NOMO-1 (cell line): ENCODE measurements at regions not wholly inside any gene's neighbourhood (a gene's known extent, or its start where the extent isn't known, plus 50 kb on each side); places are given as distances from the start of the nearest gene placed in this dataset.

Experiments used
- DNase-seq, 2 experiments: peaks; one replicate each; lab custom pipeline; 2025; ENCODE audit not compliant: unreplicated experiment in 2 of 2; lab: John Stamatoyannopoulos, UW

DNA sequence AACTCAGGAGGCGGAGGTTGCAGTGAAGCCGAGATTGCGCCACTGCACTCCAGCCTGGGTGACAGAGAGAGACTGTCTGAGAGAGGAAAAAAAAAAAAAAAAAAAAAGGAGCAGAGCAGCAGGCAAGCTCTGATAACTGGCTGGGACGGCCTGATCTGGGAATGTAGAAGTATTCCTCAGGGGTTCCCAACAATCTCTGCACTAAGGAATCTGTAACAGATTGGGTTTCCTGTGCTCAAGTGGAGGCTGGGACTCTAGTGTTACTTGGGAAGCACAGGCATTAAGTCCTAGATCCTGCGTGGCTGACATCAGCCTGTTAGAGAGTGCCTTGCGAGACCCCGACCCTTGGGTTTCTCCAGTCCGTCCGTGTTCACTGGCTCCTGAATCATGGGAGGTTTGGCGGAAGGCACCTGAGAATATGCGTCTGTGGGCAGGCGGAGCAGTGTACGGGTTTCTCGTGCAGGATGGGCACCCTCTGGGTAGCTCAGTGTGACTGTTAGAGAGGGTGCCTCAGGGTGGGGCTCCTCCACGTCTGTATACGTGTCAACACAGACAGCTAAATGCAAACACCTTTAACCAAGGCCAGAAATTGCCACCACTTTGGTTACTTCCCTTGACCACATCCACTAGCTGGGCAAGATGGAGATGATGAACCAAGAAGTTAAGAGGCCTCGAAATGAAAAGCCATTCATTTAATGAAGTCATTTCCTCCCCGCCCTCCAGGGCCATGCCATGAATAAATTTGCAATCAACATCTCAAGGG, 174.9 kb upstream of the RPL38 start:
- DNase-seq: no peak

- DNase-seq: no peak
These were observed 172.0 kb upstream of the RPL38 start for GRCh38 chr17:74031316-74032090.

DNA sequence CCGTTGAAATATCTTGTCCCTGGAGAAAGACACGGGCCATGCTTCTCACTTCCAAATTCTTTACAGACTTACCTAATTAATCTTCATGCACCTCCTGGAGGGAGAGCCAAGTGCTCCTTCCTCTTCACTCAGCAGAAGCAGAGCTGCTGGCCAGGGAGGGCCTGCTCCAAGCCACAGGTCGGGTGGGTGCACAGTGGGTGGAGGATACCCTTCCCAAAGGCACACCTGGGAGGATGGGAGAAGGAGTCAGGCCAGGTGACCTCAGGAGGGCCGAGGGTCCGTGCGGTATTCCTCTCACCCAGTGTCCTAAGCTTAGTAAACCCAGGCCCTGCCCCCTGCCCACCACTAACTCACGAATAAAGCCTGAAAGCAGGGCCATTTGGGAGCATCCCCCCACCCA, 171.3 kb upstream of the RPL38 start:
- DNase-seq: no peak

DNA sequence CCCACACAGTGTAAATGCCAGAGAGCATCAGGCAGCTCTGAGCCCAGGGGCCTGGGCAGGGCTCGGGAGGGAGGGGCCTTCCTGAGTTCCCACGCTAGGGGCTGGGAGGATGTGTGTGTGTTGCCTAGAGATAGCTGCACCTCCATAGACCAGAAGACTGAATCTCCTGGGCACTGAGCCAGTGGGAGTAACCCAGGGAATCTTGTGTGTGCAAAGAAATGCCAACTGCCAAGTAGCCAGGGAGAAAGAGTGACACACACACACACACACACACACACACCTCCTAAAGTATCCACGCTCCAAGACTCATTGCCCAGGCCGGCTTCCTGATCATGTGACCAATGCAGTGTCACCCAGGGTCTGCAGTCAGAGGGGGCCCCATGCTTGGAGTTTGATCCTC, 166.2 kb upstream of the RPL38 start:
- no peak for DNase-seq

DNA sequence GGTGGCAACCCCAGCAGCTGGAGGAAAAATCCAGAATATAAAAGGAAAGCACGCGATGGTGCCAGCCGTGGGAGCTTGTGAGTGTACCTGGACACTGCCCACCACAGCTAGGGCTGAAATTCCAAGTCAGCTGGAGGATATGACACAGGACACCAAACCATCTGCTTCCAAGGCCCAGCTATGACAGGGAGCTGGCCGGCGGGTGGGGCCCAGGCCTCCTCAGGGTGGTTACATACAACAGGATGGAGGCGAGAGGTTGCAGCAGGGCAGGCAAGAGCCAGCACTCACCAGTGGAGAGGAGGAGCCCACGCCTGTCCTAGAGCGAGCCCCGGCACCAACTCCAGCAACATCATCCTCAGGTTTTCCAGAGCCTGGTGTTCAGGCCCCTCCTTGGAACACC, 163.2 kb upstream of the RPL38 start:
- no peak for DNase-seq

- no peak for DNase-seq
These were observed 162.7 kb upstream of the RPL38 start for GRCh38 chr17:74040729-74041128.

- DNase-seq: no peak
These were observed 161.4 kb upstream of the RPL38 start for GRCh38 chr17:74041869-74042640.

GRCh38 chr17:74042744-74043486, 160.6 kb upstream of the RPL38 start:
- no peak for DNase-seq

DNA sequence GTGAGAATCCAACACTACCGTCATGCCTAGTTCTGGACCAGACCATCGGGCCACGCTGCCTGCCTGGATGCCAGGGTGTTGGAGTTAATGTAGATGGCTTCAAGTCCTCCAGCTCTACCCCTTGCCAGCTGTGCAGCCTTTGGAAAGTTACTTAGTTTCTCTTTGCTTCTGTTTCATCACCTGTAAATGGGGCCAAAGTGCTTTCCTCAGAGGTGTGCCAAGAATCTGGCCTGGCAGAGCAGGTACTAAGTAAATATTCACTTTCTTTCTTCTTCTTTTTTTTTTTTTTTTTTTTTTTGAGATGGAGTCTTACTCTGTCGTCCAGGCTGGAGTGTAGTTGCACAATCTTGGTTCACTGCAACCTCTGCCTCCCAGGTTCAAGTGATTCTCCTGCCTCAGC, 159.5 kb upstream of the RPL38 start:
- DNase-seq: no peak

GRCh38 chr17:74045608-74046280, 157.7 kb upstream of the RPL38 start:
- DNase-seq: no peak

DNA sequence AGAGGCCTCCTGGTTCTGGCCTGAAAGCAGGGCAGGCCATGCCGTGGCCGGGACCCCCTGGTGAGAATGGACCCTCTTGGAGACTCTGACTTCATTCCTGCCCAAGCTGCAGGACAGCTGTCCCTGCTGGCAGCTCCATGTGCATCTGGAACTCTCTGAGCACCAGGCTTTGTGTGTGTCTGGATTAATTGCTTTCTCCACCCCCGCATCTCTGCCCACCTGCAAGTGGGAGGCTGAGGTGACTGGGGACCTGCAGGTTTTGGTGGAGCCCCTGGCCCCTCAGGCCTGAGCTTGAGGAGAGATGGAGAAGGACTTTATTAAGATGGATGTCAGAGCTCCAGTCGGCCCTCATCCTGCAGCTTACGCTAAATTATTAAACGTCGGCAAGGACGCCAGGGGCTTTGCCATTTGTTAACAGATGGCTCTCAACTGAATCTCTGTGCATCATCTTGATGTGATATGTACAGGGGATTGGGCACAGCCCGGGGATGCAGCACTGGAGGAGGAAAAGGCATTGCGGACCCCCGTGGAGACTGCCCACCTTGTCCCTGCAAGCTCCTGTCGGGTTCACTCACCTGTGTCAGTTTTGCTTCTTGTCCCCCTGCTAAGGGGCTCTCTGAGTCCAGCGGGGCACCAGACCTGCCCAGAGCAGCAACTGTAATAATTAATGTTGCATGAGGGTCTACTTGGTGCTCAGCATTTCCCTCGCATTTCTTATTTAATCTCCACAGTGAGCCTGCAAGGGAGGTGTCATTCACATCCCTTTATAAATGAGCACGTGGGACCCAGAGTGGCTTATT, 154.1 kb upstream of the RPL38 start:
- no peak for DNase-seq

GRCh38 chr17:74049967-74050458, 153.5 kb upstream of the RPL38 start:
- DNase-seq: no peak

GRCh38 chr17:74051348-74051747, 152.1 kb upstream of the RPL38 start:
- DNase-seq: no peak

DNA sequence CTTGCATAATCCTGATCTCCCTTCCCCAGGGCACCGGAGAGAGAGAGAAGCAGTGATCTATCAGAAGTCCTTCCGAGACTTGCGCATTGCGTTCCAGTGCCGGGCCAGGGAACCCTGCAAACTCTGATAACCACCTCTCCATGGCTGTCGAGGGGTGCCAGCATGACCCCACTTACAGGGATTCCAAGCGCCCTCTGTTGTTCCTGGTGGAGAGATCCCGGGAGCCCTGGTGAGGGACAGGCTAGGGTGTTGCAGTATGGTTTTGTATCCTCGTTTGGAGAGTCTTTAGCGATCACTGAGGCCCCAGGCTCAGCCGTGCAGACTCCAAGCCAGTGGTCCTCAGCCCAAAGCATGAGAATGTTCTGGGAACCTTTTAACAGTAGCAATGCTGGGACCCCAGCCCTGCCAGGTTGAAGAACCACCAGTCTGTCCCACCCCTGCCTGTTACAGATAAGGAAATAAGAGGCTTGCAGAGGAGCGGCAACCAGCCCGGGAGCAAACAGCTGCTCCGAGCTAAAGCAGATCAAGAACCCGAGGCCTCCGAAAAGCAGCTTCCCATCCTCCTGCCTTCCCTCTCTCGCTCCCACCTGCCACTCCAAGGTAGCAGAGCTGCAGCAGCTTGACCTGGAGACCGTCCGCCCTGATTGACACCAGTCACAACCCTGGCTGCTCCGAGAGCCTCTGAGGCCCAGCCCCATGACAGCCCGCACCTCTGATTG, 150.3 kb upstream of the RPL38 start:
- DNase-seq: no peak

DNA sequence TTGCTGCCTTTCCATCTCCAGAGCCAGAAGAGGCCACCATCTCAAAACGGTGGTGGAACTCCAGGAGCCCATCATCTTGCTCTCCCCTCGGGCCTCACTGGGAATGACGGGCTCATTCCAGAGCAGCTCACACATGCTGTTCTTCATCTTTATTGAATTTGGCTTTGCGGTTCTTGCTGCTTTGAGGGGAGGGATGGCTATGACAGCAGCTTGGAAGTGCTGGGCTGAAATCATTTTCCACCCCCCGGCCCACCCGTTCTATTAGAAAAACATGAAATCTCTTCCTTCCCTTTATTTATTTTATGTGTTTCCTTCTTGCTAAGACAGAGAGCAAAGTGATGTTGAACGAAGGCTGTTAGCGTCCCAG, 149.8 kb upstream of the RPL38 start:
- DNase-seq: no peak

DNA sequence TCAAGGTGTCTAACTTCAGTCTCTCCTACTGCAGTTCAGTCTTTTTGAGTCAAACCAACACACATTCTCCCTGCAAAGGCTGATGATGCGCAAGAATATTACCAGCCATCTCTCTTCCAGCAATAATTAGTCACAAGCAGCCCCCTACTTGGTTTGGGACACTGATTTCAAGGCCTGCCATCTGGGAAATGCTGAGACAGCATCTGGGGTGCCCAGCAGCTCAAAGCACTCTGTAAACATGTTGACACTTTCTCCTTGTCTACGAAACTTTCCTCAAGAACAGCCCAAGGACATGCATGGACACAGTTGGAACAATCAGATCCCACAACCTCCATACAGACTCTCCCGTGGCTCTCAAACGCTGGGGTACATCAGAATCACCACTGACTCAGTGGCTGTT, 149.2 kb upstream of the RPL38 start:
- no peak for DNase-seq

DNA sequence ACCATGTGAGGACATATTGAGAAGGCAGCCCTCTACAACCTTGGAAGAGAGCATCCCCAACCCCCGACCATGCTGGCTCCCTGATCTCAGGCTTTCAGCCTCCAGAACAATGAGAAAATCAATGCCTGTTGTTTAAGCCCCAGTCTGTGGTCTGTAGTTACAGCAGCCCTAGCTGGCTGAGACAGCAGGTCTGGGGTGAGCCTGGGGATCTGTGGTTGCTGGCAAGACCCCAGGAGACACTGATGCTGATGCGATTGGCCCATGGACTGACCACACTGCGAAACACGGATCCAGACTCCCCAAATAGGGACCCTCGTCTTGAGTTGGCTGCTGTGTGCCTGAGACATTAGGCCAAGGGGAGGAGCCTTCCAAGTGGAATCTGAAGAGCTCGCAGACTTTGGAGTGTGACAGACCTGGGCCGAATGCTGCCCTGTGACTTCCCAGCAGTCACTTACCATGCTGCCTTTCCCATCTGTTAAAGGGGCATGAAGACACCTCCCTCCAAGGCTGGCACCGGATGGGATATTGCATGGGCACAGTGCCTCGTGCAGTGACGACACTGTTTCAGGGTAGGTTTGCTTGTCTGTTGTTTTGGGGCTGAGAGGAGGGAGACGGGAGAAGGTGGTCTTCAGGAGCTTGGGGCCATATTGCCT, 147.8 kb upstream of the RPL38 start:
- DNase-seq: no peak

- DNase-seq: no peak
These were observed 143.8 kb upstream of the RPL38 start for GRCh38 chr17:74059479-74060240.
